ENCODE measurements at regions not wholly inside any gene's neighbourhood (a gene's known extent, or its start where the extent isn't known, plus 50 kb on each side); places are given as distances from the start of the nearest gene placed in this dataset.

DNA sequence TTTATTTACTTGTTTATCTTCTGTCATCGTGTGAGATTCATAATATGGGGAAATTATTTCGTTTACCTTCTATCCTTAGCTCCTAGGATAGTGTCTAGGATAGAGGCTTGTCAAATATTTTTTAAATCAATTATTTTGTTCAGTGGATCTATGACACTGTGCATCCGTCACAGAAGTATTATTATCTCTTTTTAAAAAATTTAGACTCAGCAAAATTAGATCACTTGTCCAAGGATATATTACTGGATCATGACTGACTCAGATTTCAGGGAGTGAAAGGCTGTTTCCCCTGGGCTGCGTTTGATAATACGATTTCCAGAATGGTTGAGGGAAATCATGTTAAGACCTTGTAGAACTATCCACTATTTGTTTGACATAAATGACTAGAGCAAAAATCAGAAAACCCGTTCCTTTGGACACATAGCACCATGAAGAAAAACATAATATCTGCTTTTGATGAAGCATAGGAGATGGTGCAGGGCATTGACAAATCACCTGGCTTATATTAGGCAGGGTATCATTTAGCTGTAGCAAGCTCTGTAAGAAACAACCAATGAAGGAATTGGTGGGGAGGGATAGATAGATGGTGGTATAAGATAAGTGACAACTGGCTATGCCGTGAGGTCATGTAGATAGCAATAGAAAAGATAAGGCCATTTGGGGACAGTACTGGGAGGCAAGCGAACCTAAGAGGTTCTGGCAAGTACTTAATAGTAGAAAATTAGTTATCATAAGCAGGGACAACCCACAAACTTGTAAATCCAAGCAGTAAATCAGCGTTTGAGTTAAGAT, 465.2 kb upstream of the MAN1A1 start:
- ChIA-PET CTCF (no interaction called here), POLR2A (no interaction called here)
- H3K27me3 ChIP-seq (ENCODE audit: control insufficient read depth, insufficient read depth, low read length), result no peaks in the 10 kb centered on the region
- no peaks in the 10 kb centered on the region for H3K36me3 ChIP-seq (ENCODE audit: control insufficient read depth, insufficient read depth, low read length)
- DNase-seq (ENCODE audit: low read depth), result no peak
- TF ChIP-seq, protein P1, sequence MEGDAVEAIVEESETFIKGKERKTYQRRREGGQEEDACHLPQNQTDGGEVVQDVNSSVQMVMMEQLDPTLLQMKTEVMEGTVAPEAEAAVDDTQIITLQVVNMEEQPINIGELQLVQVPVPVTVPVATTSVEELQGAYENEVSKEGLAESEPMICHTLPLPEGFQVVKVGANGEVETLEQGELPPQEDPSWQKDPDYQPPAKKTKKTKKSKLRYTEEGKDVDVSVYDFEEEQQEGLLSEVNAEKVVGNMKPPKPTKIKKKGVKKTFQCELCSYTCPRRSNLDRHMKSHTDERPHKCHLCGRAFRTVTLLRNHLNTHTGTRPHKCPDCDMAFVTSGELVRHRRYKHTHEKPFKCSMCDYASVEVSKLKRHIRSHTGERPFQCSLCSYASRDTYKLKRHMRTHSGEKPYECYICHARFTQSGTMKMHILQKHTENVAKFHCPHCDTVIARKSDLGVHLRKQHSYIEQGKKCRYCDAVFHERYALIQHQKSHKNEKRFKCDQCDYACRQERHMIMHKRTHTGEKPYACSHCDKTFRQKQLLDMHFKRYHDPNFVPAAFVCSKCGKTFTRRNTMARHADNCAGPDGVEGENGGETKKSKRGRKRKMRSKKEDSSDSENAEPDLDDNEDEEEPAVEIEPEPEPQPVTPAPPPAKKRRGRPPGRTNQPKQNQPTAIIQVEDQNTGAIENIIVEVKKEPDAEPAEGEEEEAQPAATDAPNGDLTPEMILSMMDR (IDR thresholded peaks at IDR 0.05; ENCODE audit: insufficient read depth, low read depth, low read length), result no peak
- H3K4me3 ChIP-seq (ENCODE audit: low read depth, low read length), result no peak overlapping the region

DNA sequence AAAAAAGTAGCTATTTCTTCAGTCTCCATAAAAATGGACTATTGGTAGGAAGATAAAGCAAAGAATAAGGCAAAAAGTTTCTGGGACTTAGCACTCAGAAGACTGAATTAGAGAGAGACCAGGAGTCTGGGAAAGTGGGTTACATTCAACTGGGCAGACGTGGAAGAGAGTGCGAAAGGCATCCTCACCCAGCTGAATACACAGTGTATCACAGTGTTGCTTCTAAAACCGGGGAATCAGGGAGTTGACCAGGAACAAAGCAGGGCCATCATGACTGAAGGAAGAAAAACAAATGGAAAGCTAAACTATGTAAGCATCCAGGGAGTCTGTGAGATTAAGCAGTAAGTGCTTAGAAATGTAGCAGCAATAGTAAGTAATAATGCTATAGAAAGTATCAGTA, 452.9 kb upstream of the MAN1A1 start:
- CTCF ChIA-PET, result interaction anchor here (0.7 kb wide), 1 partner anchor 367 kb away, joined by 3 read pairs; no protein-coding TSS in a partner anchor
- Histone ChIP-seq H3K36me3 (ENCODE audit: control insufficient read depth, insufficient read depth, low read length) (no peaks in the 10 kb centered on the region), H3K4me3 (ENCODE audit: low read depth, low read length) (no peak overlapping the region), H3K27me3 (ENCODE audit: control insufficient read depth, insufficient read depth, low read length) (no peaks in the 10 kb centered on the region)
- TF ChIP-seq, protein P1 (IDR thresholded peaks at IDR 0.05; ENCODE audit: insufficient read depth, low read depth, low read length), result no peak
- POLR2A ChIA-PET, result no interaction called here
- DNase-seq (ENCODE audit: low read depth), result no peak

DNA sequence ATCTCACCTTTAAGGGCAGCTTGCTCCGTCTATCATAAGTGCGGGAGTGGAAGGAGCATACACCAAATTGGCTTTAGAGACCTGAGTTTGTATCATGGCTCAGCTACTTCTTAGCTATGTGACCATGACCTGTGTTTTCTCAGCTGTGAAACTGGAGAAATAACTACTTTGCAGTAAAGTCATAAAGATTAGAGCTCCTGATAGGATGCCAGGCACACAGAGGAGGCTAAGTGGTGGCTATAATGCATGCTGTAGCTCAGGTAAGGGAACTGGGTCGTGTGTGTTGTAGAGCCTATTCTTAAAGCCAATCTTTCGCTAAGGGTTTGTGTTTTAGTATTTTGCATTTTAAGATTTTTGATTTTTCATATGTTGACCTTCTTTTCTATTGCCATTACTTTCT, 451.5 kb upstream of the MAN1A1 start:
- TF ChIP-seq, protein P1 (IDR thresholded peaks at IDR 0.05; ENCODE audit: insufficient read depth, low read depth, low read length), result no peak
- Histone ChIP-seq H3K27me3 (ENCODE audit: control insufficient read depth, insufficient read depth, low read length) (no peaks in the 10 kb centered on the region), H3K4me3 (ENCODE audit: low read depth, low read length) (no peak overlapping the region), H3K36me3 (ENCODE audit: control insufficient read depth, insufficient read depth, low read length) (no peaks in the 10 kb centered on the region)
- no peak for DNase-seq (ENCODE audit: low read depth)
- ChIA-PET CTCF (no interaction called here), POLR2A (no interaction called here)

DNA sequence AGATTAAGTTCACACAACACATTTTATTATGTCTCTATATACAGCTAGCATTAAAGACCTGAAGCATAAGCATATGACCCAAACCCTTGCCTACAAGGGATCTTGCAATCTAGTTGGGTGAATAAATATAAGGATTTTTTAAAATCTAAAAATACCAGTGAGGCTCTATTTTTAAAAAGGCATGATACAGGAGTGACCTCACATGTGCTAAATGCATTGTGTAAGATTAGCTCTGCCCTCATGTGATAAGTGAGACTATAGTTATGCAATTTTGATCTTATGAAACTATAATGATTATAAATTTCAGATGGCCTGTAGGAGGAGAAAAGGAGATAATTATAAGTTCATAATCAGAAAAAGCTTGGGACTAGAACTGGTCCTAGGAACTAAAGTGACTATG, 451.0 kb upstream of the MAN1A1 start:
- ChIA-PET CTCF (interaction anchor here (0.9 kb wide), 1 partner anchor 18 kb away, joined by 3 read pairs; no protein-coding TSS in a partner anchor), POLR2A (no interaction called here)
- TF ChIP-seq, protein P1 (IDR thresholded peaks at IDR 0.05; ENCODE audit: insufficient read depth, low read depth, low read length), result no peak
- Histone ChIP-seq H3K4me3 (ENCODE audit: low read depth, low read length) (no peak overlapping the region), H3K27me3 (ENCODE audit: control insufficient read depth, insufficient read depth, low read length) (no peaks in the 10 kb centered on the region), H3K36me3 (ENCODE audit: control insufficient read depth, insufficient read depth, low read length) (no peaks in the 10 kb centered on the region)
- no peak for DNase-seq (ENCODE audit: low read depth)

DNA sequence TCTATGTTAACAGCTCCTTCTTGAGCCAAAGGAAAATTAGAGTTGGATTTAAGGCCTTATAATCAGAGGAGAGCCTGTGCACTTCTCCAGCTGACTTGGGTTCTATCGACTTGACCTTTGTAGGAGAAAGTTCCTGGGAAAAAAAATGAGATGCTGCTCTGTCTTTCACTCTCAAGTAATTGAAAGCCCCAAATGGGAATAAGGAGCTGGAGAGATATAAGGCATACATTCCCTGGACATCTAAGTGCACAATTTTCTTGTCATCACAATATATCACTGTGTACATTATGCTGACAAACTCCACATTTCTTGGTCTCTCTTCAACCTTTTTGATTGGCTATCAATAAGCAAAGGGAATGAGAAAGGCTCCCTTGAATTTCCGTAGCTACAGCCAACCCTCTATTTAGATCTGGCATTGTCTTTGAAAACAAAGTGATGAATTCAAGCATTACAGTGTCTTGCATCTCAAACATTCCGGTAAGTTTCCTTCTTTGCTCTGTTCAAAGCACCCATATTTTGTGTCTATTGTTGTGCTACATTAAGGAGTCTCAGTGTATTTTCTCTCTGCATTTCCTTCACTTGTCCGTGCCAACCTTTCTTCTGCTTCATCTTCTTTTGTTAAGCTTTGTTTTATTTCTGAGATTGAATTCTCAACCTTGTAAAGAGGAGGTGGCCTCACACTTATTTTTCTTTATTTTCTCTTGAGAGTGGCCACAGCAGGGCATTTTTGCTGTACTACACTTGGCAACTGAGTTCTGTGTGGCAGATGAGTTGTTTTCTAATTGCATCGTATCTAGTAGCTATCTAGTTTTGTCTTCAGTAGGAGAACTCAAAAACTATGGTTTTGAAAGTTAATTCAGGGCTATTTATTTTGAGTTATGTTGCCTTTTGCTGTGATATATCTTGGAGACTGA, 450.3 kb upstream of the MAN1A1 start:
- no peak for DNase-seq (ENCODE audit: low read depth)
- ChIA-PET POLR2A (no interaction called here), CTCF (interaction anchor here (0.8 to 0.9 kb wide), 2 partner anchors 17 to 44 kb away, joined by 3 read pairs; no protein-coding TSS in a partner anchor)
- TF ChIP-seq, protein P1 (IDR thresholded peaks at IDR 0.05; ENCODE audit: insufficient read depth, low read depth, low read length), result no peak
- no peaks in the 10 kb centered on the region for H3K36me3 ChIP-seq (ENCODE audit: control insufficient read depth, insufficient read depth, low read length)
- no peaks in the 10 kb centered on the region for H3K27me3 ChIP-seq (ENCODE audit: control insufficient read depth, insufficient read depth, low read length)
- no peak overlapping the region for H3K4me3 ChIP-seq (ENCODE audit: low read depth, low read length)
